GM19023 (cell line): ENCODE measurements at regions not wholly inside any gene's neighbourhood (a gene's known extent, or its start where the extent isn't known, plus 50 kb on each side); places are given as distances from the start of the nearest gene placed in this dataset.
"Not testable (repeated sequence)": the region's sequence is repeated elsewhere in the genome, so short reads cannot be mapped to it uniquely, and the experiment has no call there.

Experiments used
- ATAC-seq: cut with Tn5 transposase; IDR thresholded peaks from one replicate; pipeline ENCODE4 v1.9.1; 2021; ENCODE audit warnings: mild to moderate bottlenecking, moderate library complexity; ENCODE audit not compliant: unreplicated experiment

DNA sequence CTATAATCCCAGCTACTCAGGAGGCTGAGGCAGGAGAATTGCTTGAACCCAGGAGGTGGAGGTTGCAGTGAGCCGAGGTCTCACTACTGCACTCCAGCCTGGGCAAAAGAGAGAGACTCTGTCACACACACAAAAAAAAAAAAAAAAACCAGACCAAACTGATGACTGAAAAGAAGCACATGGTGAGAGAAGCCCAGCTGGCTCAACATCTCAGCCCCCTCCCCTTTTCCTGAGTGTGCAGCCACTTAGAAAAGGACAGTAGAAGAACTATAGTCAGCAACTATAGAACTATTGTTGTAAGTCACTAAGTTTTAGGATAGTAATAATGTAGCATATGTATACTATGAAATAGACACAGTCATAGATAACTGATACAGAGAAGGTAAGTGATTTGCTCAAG, 87.2 kb upstream of the RALGPS2 start:
- ATAC-seq, result no peak

- no peak for ATAC-seq
These were observed 85.7 kb upstream of the RALGPS2 start for GRCh38 chr1:178639326-178639725.

DNA sequence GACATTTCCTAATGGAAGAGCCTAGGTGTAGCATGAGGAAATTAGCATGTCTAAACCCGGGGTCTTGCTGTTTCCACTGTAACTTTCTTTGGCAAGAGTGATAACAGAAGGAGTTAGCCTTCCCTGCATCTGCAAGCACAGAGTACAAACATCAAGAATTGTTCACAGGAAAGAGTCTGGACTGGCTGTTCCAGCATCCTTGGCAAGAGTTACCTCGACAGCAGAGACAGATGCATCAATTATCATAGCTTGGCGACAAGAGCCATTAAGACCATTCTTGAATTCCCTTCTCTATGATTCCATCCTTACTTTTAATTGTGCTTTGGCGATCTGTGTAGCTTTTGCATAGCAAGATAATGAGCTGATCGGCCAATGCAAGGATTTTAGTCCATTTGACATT, 82.8 kb upstream of the RALGPS2 start:
- ATAC-seq, result no peak

- no peak for ATAC-seq
These were observed 81.7 kb upstream of the RALGPS2 start for GRCh38 chr1:178643349-178643748.

DNA sequence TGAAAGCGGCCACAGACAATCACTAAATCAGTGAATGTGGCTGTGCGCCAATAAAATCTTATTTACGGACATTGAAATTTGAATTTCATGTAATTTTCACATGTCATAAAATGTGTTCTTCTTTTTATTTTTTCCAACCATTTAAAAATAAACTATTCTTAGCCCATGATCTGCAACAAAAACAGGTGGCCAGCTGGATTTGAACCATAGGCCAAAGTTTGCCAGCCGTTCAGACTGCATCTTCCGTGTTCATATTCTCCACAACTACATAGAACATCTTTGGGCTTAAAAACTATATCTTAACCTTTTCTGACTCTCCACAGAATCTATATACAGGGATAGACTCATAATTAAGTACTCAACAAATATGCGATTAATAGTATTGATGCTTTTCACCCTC, 81.2 kb upstream of the RALGPS2 start:
- no peak for ATAC-seq

DNA sequence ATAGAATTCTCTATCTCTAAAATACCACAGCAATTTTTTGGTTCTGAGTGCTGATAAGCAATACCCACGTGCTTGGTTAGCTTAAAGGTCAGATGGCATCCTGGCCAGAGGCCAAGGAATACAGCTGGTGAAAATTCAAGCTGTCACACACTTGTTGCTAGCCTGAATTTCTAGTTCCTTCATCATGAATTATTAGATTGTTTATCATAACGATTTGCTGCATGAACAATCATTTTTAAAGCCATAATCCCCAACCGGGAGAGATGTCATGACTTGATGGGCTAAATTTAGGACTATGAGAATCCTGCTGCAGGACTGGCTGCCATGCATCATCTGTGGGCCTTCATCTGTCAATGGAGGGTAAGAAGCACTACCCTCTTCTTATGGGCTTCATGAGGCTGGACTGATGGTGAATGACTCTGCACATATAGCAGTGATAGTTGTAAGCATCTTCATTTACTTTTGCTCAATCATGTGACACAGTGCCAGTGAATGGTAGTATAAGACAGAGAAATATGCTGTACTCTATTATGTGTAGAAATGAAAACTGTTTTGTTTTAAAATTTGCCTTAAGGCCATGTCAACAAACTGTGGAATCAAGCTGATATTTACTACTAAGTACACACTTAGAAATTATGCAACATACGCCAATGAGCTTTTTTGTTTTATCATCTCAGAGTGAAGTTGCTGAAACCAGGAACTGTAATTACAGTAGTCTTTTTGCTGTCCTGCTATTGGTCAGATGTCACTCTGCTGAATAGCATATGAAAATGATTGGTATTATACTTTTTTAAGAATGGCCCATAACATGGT, 80.5 kb upstream of the RALGPS2 start:
- no peak for ATAC-seq

GRCh38 chr1:178645157-178645807, 79.8 kb upstream of the RALGPS2 start:
- no peak for ATAC-seq

GRCh38 chr1:178645808-178646200, 79.2 kb upstream of the RALGPS2 start:
- ATAC-seq, result no peak

DNA sequence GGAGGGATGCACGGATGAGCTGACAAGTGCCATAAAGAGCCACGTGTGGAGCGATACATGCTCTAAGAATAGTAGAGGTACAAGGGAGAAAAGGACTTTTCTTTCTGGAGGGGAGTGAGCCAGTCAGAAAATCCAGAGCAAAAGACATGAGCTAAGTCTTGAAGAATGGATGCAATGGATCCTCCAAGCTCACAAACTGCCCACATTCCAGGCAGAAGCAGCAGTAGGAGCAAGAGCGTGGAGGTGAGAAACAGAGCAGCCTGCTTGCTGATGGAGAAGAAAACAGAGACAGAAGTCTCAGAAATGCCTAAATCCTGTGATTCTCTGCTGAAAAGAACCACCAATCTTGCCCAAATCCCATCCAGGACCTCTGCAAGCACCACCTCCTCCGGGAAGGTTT, 78.2 kb upstream of the RALGPS2 start:
- no peak for ATAC-seq

GRCh38 chr1:178648151-178648550, 76.9 kb upstream of the RALGPS2 start:
- no peak for ATAC-seq

DNA sequence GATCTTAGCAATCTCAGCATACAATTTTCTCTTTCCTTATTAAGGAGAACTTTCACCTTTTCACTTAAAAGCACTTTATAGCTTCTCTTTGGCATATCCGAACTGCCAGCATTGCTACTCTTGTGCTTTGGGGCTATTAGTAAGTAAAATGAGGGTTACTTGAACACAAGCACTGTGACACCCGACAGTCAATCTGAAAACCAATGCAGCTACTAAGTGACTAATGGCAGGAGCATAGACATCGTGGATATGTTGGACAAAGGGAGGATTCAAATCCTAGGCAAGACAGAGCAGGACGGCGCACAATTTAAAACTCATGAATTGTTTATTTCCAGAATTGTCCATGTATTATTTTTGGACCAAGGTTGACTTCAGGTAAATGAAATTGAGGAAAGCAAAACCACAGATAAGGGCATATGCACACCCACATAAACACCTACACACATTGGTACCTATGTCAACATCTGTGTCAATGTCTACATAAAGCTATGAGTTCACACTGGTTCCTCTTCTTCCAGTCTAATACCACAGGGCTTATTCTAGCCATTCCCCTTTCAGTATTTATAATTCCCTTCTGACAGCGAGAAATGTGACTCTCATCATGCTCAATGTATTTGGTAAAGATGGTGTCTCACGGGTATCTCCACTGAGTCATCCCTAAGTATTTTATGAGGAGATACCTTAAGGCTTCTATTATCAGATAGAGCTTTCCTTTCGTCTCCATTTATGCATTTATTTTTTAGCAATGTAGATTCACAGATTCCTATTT, 75.3 kb upstream of the RALGPS2 start:
- no peak for ATAC-seq

GRCh38 chr1:178650934-178651511, 74.0 kb upstream of the RALGPS2 start:
- ATAC-seq, result no peak

- no peak for ATAC-seq
These were observed 73.3 kb upstream of the RALGPS2 start for GRCh38 chr1:178651742-178652141.

- ATAC-seq, result no peak
These were observed 72.2 kb upstream of the RALGPS2 start for GRCh38 chr1:178652506-178653490.

DNA sequence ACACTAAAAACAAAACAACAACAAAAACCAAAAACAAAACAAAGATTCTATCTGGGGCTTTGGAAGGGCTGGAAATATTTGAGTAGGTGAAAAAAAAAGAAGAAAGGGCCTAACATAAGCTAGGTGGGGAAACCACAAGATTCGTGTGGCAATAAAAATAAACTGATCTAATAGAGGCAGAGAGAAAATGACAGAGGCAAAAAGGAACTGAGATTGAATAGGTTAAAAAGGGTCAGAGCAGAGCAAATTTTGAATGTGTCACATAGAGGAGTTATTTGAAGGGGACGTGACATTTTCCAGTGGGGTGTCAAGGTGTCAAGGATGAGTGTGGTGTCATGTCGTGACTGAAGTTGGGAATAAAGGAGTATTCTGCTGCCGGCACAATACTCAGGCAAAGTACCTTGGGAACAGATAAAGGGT, 65.2 kb upstream of the RALGPS2 start:
- peak; percentile 57 for ATAC-seq

DNA sequence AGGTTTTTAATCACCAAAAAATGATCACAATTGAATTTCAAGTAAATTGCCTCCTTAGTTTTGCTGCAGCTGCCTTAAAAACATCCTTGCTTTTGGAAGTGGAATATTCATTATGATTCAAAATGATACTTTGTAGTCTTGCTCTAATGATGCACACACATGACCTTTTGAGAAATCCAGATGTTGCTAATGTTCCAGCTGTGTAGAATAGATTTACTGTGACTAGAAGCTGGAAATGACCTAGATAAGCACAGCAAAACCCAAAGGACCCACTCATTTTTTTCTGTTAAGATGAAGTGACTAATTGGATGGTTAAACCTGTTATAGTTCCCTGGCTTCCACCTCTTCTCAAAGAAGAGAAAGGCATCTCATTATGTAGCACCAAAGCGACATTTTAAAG, 64.6 kb upstream of the RALGPS2 start:
- no peak for ATAC-seq

- ATAC-seq, result peak; percentile 88
These were observed 60.8 kb upstream of the RALGPS2 start for GRCh38 chr1:178664278-178664677.

GRCh38 chr1:178665579-178665978, 59.5 kb upstream of the RALGPS2 start:
- ATAC-seq, result no peak

DNA sequence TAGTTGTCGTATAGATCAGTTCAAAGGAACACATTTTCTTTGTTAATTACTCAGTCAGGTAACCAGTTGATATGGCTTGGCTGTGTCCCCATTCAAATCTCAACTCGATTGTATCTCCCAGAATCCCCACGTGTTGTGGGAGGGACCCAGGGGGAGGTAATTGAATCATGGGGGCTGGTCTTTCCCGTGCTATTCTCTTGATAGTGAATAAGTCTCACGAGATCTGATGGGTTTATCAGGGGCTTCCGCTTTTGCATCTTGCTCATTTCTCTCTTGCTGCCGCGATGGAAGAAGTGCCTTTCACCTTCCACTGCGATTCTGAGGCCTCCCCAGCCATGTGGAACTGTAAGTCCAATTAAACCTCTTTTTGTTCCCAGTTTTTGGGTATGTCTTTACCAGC, 58.2 kb upstream of the RALGPS2 start:
- ATAC-seq, result not testable (repeated sequence)

GRCh38 chr1:178672434-178672833, 52.6 kb upstream of the RALGPS2 start:
- ATAC-seq, result no peak
